ENCODE measurements at regions not wholly inside any gene's neighbourhood (a gene's known extent, or its start where the extent isn't known, plus 50 kb on each side); places are given as distances from the start of the nearest gene placed in this dataset.
"Not testable (repeated sequence)": the region's sequence is repeated elsewhere in the genome, so short reads cannot be mapped to it uniquely, and the experiment has no call there.

DNA sequence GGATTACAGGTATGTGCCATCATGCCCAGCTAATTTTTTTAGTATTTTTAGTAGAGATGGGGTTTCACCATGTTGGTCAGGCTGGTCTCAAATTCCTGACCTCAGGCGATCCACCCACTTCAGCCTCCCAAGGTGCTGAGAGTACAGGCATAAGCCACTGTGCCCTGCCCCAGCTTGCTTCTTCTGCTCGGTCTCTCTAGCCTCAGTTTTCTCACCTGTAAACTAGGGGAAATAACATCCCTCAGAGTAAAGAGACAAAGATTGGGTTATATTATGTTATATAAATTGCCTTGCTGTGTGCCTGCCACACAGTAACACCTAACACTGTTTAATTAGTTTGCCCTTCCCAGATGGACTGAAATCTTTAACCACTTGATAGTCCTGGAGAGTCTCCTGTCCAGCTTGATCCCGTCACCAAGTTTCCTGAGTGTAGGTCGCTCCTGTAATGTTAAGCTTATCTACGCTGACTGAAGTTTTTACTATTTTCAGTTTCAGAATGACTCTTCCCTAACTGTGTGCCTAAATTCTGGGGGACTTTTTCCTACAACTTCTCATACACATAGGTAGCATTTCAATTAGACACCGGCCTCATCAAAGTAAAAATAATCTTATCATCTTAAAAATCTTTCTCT is 412.7 kb upstream of the TENM3 start:
- no peak for FAIRE-seq

DNA sequence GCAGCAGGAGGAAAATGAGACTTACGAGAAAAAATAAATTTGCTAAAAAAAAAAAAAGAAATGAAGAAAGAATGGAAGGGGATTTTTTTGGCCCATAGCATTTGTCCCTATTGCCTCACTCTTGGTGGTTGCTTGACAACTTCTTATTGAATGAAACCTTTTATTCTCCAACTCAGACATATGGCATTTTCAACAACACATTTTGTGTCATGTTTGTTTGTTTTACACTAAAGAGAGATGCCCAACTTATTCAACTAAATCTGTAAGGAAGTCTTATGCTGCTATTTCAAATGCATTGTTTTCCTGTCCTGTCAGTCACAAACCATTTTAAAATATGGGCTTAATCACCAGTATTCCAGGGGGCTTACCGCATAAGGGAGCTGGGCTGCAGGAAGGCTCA is 409.1 kb upstream of the TENM3 start:
- no peak for FAIRE-seq

DNA sequence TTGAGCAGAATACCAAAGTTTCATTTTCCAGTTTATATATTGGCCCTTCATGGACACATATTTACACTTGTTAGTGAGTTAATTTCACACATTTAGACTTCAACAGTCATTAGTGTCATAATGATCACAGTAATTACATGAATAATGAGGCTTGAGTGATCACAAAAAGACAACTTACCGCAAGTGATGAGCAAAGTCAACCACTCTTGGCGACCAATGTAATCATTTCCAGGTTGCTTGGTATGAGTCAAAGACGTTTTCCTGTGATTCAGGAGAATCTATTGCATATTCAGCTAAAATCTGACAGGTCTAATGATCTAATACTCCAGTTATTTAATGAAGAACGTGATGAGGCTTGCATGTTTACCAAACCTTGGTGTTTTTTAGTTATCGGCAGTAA is 407.9 kb upstream of the TENM3 start:
- no peak for FAIRE-seq

DNA sequence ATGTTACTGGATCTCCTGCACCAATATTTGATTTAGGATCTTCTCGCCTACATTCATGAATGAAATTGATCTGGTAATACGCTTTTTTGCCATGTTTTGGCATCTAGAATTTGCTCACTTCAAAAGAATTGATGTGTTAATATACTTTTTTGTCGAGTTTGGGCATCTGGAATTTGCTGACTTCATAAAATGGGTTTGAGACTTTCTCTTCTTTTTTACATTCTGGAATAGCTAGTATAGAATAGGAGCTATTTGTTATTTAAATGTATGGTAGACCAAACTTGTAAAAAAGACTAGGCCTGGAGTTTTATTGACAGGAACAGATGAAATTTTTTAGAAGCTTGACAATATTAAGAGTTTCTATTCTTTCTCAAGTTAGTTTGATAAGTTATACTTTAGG is 404.9 kb upstream of the TENM3 start:
- no peak for FAIRE-seq

DNA sequence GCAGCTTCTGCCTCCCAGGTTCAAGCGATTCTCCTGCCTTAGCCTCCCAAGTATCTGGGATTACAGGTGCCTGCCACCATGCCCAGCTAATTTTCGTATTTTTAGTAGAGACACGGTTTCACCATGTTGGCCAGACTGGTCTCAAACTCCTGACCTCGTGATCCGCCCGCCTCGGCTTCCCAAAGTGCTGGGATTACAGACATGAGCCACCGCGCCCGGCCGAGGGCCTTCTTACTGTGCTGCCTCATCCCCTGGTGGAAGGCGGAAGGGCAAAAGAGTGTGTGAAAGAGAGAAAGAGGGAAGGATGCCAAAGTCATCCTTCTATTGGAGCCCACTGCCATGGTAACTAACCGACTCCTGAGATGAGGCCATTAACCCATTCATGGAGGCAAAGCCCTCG is 399.4 kb upstream of the TENM3 start:
- FAIRE-seq, result not testable (repeated sequence)

DNA sequence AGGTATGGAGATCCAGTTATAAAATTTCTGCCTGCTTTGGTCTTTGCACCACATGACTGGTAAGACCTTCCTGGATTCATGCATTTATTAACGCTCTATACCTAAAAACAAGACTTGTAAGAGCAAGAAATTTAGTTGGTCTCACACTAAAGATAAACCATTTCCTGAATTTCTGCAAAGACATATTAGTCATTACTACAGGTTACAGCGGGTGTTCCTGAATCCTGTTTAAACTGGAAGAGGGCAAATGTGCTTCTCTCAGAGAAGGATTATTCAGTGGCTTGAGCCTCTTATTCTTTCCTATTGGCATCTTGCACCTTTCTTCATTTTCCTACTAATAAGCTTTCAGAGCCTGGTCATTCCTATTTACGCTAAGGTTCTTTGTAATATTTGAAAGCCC is 397.6 kb upstream of the TENM3 start:
- FAIRE-seq, result no peak

DNA sequence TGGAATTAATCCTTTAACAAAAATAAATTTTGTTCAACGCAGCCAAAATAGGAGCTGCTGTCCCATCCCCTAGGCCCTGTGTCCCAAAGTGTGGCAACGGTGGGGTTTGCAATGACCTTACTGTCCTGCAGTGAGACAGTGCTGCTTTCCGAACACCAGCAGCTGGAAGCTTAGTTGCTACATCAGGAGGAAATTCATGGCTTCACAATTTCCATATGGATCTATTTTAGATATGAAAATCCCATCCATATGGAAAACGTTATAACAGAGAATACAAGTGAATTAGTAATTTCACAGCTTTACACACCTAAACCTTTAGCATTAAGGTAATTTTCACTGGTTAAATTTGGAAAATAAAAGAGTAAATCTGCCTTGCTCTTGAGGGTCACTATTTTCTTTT is 396.3 kb upstream of the TENM3 start:
- FAIRE-seq, result no peak

DNA sequence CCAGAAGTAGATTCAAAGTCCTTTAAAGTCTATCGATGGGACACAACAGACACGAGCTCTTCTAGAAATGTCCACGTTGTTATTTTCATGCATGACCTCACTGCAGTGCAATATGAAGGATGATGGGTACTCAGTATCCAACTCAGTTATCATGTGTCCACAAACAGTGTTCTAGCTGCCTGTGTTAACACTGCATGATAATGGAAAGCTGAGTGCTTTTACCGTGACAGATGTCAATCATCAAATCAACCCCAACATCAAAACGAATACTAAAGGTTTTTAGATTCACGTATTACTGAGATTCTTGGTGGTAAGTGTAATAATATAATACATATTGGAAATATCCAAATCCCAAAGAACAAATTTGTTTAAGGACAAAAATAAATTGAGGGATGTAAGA is 394.8 kb upstream of the TENM3 start:
- no peak for FAIRE-seq

DNA sequence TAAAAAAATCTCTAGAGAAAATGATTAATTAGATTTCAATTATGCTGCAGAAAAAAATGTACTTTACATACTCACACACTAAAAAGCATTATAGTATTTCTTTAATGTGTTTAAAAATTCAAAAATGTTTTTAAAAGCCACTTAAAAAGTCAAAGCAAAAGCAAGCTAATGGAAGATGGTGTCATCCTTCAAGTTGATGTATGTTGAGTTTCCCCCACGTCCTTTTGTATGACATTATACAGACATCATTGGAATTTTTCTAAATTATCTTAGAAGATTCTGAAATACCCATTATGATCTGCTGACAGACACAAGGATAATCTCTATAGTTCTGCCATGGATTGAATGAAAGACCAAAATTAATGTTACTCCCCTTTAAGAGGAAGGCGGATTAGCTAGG is 393.7 kb upstream of the TENM3 start:
- no peak for FAIRE-seq

DNA sequence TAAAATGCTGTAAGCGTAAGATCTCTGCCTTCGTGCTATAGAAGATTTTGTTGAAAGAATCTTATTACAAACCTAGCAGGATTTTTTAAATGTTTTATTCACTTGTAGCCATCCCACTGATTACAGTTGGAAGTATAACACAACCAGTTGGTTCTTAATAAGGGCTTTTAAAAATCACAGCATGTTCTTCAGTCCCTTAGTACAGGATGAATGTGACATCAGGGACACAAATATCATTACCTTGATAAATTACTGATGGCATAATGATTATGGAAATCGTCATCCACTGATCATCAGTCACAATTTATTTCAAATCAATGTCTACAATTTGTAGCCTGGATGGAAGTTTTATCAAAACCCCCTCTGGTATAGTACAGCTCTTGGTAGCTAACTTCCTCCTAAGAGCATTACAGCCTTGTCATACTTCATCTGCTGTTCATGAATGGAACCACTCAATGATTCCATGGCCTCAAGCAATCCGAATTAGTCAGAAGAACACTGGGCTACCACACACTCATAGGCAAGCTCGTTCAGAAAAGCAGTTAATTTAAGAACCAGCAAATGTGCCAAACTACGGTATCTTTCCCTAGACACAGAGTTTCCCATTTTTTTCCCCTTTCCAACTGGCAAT is 389.2 kb upstream of the TENM3 start:
- no peak for FAIRE-seq

DNA sequence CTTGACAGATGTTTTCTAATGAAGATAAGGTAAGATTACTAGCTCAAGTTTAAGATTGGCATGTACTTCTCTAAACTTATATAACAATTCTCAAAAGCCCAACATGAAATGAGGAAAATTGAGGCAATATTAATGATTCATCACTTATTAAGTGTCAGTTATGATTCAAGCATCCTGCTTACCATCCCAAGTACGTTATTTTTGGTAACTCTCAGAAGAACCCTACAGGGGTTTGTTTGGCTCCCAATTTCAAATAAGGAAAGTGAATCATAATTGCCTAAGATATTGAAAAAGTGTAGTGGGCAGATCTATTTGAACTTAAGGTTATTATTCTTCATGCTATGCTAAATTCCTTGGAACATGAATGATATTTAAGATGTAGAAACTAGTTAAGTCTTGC is 387.9 kb upstream of the TENM3 start:
- no peak for FAIRE-seq

DNA sequence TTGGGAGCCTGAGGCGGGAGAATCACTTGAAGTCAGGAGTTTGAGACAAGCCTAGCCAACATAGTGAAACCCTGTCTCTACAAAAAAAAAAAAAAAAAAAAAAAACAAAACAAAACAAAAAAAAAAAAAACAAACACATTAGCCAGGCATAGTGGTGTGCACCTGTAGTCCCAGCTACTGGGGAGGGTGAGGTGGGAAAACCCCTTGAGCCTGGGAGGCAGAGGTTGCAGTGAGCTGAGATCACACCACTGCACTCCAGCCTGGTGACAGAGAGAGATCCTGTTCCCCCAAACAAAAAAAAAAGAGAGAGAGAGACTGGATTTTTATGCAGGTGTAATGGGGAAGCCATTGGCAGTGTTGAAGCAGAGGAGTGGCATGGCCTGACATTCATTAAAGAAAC is 385.7 kb upstream of the TENM3 start:
- FAIRE-seq, result not testable (repeated sequence)

DNA sequence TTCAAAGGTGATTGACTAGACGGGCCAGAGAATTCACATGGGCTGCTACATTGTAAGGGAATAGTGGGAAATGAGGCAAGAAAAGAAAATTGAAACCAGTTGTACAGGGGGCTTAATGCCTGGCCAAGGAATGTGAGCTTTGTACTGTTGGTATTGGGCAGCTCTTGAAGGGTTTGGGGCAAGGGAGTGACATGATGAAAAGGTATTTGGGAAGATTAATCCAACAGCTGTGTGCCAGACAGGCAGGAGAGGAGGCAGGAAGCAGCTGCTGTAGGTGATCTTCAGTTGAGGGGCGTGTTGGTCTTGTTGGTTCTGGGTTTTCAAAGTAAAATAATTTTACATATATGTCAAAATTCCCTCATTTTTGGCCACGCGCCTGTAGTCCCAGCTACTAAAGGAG is 384.5 kb upstream of the TENM3 start:
- FAIRE-seq, result no peak

DNA sequence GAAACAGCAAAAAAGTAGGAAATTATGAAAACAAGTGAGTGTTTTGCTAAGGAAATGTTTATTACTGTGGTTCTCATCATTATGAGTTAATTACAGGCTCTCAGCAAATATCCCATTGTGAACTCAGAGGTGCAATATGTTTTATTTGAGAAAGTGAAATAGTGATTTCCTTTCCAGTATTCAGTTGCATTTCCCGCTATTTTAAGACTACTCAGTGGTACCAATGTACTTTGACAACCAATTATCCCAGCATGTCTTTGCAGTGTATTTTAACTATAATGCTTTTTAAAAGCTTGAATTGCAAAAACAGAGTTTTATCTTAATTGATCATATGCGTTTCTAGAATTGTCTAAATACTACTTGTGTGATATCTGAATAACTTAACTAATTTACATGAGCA is 383.8 kb upstream of the TENM3 start:
- FAIRE-seq, result no peak

DNA sequence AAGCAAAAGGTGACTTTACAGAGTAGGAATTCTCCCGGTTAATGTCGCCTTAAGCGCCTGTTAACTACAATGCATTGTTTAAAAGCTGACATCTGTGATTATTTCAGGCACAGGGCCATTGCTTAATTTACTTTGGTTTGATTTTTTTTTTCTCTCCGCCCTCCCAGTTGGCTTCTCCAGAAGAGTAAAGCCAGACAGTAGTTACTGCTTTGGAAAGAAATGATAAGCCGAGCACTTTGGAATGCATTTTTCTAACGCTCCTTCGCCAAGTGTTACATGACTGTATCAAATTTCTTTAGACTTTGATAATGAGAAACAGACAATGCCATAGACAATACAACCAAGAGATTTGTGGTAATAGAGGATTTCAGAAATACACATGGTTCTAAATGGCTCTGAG is 383.0 kb upstream of the TENM3 start:
- no peak for FAIRE-seq

DNA sequence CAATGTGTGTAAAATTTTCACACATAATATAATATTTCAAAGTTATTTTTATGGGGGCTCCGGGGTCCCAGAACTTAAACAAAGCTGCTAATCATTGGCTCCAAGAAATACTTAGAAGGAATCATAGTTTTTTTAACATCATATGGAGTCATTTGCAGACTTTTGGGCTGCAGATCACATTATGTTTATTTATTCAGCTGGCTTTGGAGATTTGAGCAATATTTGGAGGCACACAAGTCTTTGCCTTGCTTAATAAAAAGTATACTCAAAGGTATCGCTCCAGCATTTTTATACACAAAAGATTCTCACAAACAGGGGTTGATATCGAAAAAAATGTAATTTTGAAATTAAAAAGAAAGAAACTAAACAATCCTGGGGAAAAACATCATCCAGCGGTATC is 382.5 kb upstream of the TENM3 start:
- FAIRE-seq, result no peak

DNA sequence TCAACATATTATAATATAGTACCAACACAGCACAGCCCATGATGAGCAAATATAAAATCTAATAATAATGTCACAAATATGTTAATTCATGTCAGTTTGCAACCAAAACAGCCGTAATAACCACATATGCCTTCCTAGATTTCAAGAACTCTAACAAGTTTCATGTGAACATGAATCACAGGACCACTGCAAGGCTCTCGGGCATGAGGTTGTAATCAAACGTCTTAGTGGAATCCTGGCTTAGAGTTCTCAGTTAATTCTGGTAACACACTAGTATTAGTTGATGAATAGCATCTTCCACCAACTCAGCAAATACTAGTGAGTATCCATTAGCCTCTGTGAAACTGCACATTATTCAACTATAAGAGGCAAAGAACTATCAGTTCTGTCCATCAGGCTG is 379.3 kb upstream of the TENM3 start:
- FAIRE-seq, result no peak

DNA sequence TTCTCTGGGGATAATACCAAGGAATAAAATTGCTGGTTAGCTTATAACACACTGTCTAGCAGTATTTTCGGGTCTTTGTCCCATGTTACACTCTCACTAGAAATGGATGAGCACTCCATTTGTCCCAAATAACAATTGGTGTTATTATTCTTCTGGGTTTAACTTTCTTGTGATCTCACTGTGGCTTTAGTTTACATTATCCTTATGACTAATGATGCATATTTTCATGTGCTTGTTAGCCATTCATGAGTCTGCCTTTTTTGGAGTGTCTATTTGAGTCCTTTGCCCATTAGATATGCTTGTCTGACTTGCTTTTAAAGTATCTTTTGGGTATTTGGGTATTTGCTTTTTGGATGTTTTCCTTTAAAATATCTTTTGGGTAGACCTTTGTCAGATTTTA is 372.9 kb upstream of the TENM3 start:
- FAIRE-seq, result no peak

DNA sequence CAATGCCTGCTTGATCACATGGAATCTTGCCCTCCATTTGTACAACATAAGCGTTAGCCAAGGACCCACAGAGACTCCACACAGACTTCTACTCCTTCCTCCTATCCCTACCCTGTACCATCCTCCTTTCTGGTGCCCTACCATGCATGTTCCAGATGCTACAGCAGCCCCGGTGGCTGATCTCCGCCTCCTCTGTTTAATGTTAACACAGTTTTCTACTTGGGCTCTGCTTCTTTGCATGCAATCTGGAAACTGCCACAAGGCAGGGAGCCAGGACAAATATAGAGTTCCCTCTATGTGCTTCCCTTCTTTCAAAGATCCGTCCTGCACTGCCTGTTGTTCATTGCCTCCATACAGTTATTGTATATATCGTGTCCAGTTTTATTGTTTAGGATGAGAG is 368.6 kb upstream of the TENM3 start:
- no peak for FAIRE-seq

DNA sequence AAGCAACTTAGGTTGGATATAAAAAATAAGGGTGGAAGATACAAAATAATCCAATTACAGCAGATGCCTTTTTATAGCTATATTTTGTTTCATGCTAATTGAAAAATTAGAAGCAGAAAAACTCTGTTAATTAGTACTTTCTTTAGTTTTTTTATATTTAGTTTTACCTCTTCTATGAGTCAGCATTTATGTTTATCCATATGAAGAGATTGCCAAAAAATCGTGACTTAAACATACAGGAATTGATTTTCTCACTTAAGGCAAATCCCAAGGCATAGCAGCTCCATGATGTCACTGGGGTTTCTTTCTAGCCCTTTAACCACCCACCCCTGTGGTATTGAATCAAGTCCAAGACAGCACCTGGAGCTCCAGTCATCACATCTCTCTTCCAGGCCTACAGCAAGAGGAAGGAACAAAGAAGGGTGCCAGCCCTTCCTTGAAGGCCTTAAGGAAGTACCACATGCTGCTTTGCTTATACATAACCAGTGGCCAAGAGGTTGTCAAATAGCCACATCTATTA is 365.8 kb upstream of the TENM3 start:
- FAIRE-seq, result no peak

DNA sequence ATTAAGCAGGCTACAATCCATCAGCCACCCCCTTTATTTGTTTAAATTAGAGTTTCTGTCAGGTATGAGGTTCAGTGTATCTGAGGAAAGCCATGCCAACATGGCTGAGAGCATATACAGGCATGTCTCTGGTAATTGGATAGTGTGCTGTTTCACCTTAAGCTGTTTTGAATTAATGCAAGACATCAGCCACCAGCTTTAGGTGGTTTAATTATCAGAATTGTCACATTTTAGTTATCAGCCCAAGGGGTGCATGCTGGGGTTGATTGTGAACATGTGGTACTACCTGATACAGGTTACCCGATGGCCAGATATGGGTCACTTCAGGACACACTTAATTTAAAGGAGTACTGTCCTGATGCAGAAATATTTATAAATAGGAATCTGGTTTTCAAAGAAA is 353.2 kb upstream of the TENM3 start:
- no peak for FAIRE-seq

DNA sequence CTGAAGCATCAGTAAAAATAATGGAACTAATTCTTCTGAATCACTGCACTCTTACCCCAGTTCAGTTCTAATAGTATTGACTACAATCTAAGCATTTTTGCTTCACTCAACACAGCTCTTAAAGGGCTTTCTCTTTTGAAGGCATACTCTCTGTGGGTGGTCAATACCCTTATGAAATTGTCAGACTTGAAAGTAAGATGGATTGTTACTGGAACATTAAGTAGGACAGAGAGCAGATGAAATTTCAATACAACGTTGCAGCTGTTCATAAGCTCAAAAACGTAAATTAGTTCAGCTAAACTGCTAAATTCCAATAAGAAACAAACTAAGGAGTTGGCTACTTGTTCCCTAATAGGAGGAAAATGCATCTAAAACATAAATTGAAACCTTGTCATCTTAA is 352.3 kb upstream of the TENM3 start:
- FAIRE-seq, result no peak

DNA sequence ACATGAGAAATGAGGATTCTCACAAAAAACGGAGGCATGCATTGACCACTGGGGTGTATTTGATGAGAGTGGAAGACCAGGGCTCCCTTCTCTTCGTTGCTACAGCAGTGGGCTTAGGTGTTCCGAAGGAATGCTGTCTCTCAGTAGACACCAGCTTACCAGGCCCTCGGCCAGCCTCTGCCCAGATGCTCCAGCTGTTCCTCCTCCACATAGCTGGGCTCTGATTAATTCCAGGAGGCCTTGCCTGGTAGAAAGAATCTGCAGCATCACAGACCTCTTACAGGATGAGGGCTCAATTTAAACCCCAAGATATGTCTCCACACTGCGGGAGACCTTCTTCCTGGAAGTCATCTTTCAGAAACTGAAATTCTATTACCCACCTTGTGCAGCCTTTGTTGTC is 346.6 kb upstream of the TENM3 start:
- FAIRE-seq, result no peak

DNA sequence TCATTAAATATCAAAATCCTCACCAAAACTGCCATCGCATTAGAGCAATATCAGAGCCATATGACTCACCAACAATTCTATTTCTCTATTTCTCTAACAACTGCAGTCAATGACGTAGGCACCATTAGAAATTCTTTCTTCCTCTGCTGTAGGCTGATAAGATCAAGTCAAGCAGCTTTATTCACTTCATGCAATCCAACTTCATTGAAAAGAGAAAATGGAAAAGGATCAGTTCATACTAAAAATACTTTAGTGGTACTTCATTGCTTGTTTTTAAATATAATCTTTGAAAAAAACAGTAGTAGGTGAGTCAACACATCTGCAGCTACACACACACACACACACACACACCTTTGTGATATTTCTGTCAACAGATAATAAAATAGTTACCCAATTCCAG is 345.3 kb upstream of the TENM3 start:
- no peak for FAIRE-seq

DNA sequence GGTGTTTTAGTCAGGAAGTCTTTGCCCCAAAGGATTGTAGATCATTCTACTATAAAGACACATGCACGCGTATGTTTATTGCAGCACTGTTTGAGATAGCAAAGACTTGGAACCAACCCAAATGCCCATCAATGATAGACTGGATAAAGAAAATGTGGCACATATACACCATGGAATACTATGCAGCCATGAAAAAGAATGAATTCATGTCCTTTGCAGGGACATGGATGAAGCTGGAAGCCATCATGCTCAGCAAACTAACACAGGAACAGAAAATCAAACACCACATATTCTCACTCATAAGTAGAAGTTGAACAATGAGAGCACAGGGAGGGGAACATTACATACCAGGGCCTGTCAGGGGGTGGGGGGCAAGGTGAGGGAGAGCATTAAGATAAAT is 340.8 kb upstream of the TENM3 start:
- not testable (repeated sequence) for FAIRE-seq
